ENCODE measurements at regions not wholly inside any gene's neighbourhood (a gene's known extent, or its start where the extent isn't known, plus 50 kb on each side); places are given as distances from the start of the nearest gene placed in this dataset.

DNA sequence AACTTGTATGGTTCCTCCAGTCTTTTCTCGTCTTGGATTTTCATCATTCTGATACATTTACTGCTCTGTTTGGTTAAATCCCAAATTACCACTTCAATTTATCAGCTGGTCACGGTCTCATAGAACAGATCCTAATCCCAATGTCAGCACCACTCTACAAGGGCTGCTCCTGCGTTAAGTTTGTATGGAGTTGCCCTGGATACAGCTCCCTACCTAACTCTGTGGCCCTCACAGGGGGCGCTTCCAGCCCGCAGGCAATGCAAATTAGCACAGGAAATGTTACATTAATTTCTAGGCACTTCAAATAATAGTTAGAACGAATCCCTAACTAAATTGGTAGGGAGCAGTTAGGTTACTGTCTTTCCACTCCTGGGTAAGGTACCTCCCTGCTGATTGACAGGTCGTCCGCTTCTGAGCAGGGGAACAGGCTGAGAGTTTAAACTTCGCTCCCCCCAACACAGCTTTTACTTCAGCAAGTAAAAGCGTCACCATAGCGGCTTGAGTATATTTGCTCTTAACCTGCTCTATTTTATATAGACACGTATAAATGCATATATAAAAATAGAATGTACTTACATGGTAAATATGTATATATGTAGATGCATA is 238.5 kb upstream of the FANCL start:
- no peak for TF ChIP-seq POLR2A (IDR thresholded peaks at IDR 0.05)
- TF ChIP-seq, protein P1, sequence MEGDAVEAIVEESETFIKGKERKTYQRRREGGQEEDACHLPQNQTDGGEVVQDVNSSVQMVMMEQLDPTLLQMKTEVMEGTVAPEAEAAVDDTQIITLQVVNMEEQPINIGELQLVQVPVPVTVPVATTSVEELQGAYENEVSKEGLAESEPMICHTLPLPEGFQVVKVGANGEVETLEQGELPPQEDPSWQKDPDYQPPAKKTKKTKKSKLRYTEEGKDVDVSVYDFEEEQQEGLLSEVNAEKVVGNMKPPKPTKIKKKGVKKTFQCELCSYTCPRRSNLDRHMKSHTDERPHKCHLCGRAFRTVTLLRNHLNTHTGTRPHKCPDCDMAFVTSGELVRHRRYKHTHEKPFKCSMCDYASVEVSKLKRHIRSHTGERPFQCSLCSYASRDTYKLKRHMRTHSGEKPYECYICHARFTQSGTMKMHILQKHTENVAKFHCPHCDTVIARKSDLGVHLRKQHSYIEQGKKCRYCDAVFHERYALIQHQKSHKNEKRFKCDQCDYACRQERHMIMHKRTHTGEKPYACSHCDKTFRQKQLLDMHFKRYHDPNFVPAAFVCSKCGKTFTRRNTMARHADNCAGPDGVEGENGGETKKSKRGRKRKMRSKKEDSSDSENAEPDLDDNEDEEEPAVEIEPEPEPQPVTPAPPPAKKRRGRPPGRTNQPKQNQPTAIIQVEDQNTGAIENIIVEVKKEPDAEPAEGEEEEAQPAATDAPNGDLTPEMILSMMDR (IDR thresholded peaks at IDR 0.05) = no peak
